ENCODE measurements at regions not wholly inside any gene's neighbourhood (a gene's known extent, or its start where the extent isn't known, plus 50 kb on each side); places are given as distances from the start of the nearest gene placed in this dataset.

GRCh38 chr22:49648053-49648452 lies 179.6 kb downstream of the BRD1 start:
- H3K27ac ChIP-seq (replicated peaks) = no peak overlapping the region
- H3K27me3 ChIP-seq (ENCODE audit: insufficient read depth, poor library complexity, severe bottlenecking) = no peaks in the 10 kb centered on the region
- no peak overlapping the region for H3K4me3 ChIP-seq (replicated peaks; ENCODE audit: insufficient read depth, low read length)
- TF ChIP-seq POLR2AphosphoS5 (IDR thresholded peaks at IDR 0.05; ENCODE audit: low read depth) = no peak
- no peak for TF ChIP-seq CTCF (IDR thresholded peaks at IDR 0.05; ENCODE audit: insufficient read depth, low read length)
- no peak for TF ChIP-seq REST (IDR thresholded peaks at IDR 0.05; ENCODE audit: insufficient replicate concordance, low read depth)
- no peak for TF ChIP-seq SPI1 (IDR thresholded peaks at IDR 0.05; ENCODE audit: borderline replicate concordance, low read depth)
- no peak for TF ChIP-seq GABPA (IDR thresholded peaks at IDR 0.05; ENCODE audit: low read depth)
- DNase-seq (ENCODE audit: low read depth in 1 of 2, low spot score in 1 of 2) = no peak

- Histone ChIP-seq H3K27ac (replicated peaks) (no peak overlapping the region), H3K4me3 (replicated peaks; ENCODE audit: insufficient read depth, low read length) (no peak overlapping the region), H3K27me3 (ENCODE audit: insufficient read depth, poor library complexity, severe bottlenecking) (no peaks in the 10 kb centered on the region)
- TF ChIP-seq CTCF (IDR thresholded peaks at IDR 0.05; ENCODE audit: insufficient read depth, low read length) = no peak
- no peak for TF ChIP-seq REST (IDR thresholded peaks at IDR 0.05; ENCODE audit: insufficient replicate concordance, low read depth)
- no peak for TF ChIP-seq SPI1 (IDR thresholded peaks at IDR 0.05; ENCODE audit: borderline replicate concordance, low read depth)
- TF ChIP-seq POLR2AphosphoS5 (IDR thresholded peaks at IDR 0.05; ENCODE audit: low read depth) = no peak
- no peak for TF ChIP-seq GABPA (IDR thresholded peaks at IDR 0.05; ENCODE audit: low read depth)
- no peak for DNase-seq (ENCODE audit: low read depth in 1 of 2, low spot score in 1 of 2)
These were observed 180.0 kb downstream of the BRD1 start for GRCh38 chr22:49647627-49648026.

GRCh38 chr22:49646876-49647275 lies 180.8 kb downstream of the BRD1 start:
- Histone ChIP-seq H3K27ac (replicated peaks) (no peak overlapping the region), H3K27me3 (ENCODE audit: insufficient read depth, poor library complexity, severe bottlenecking) (no peaks in the 10 kb centered on the region), H3K4me3 (replicated peaks; ENCODE audit: insufficient read depth, low read length) (no peak overlapping the region)
- no peak for TF ChIP-seq CTCF (IDR thresholded peaks at IDR 0.05; ENCODE audit: insufficient read depth, low read length)
- TF ChIP-seq REST (IDR thresholded peaks at IDR 0.05; ENCODE audit: insufficient replicate concordance, low read depth) = no peak
- TF ChIP-seq GABPA (IDR thresholded peaks at IDR 0.05; ENCODE audit: low read depth) = no peak
- no peak for TF ChIP-seq POLR2AphosphoS5 (IDR thresholded peaks at IDR 0.05; ENCODE audit: low read depth)
- no peak for TF ChIP-seq SPI1 (IDR thresholded peaks at IDR 0.05; ENCODE audit: borderline replicate concordance, low read depth)
- no peak for DNase-seq (ENCODE audit: low read depth in 1 of 2, low spot score in 1 of 2)

Measured in HL-60 (cell line).